H1 (cell line): ENCODE measurements at regions not wholly inside any gene's neighbourhood (a gene's known extent, or its start where the extent isn't known, plus 50 kb on each side); places are given as distances from the start of the nearest gene placed in this dataset.

Experiments used
- CTCF ChIA-PET: fragments of 300-600 bp; sonication (Branson Sonifier 250); formaldehyde crosslinking; loops from one replicate; lab custom pipeline; 2021; ENCODE audit not compliant: partially characterized antibody; lab: Charles Lee
- POLR2A ChIA-PET: fragments of 300-600 bp; sonication (Branson Sonifier 250); formaldehyde crosslinking; loops from one replicate; lab custom pipeline; 2021; ENCODE audit warnings: inconsistent platforms; ENCODE audit not compliant: partially characterized antibody; lab: Charles Lee
- DNase-seq, 2 experiments: peaks; one replicate each; pipeline versions ENCODE4 v3.0.0 to v3.0.0-alpha.2; 2010 to 2022; ENCODE audit warnings: low spot score in 2 of 2, low read depth in 1 of 2, mixed read lengths in 1 of 2
- FAIRE-seq: peaks from 2 replicates; lab custom pipeline; 2011; peaks lifted over from hg19 to GRCh38; lab: Jason Lieb, UNC
- H2AFZ ChIP-seq: 2 replicates; pipeline ENCODE4 v1.8.1; 2012; ENCODE audit warnings: low read length, inconsistent platforms
- H2AK5ac ChIP-seq: 2 replicates; pipeline ENCODE4 v1.6.1; 2013; ENCODE audit warnings: low read depth, low read length
- H2BK120ac ChIP-seq: replicated peaks from 2 replicates; pipeline ENCODE3; 2013; ENCODE audit warnings: low read depth, low read length, inconsistent platforms
- H2BK12ac ChIP-seq: 2 replicates; pipeline ENCODE4 v1.6.1; 2013; ENCODE audit warnings: low read depth, low read length
- H2BK15ac ChIP-seq: 2 replicates; pipeline ENCODE4 v1.6.1; 2013; ENCODE audit warnings: low read length
- H2BK20ac ChIP-seq: 2 replicates; pipeline ENCODE4 v1.6.1; 2013; ENCODE audit warnings: low read length
- H2BK5ac ChIP-seq: 2 replicates; pipeline ENCODE4 v1.6.1; 2013; ENCODE audit warnings: low read depth, low read length
- H3K14ac ChIP-seq: 2 replicates; pipeline ENCODE4 v1.6.1; 2013; ENCODE audit warnings: inconsistent platforms; ENCODE audit not compliant: insufficient read length
- H3K18ac ChIP-seq: 2 replicates; pipeline ENCODE4 v1.6.1; 2013; ENCODE audit warnings: low read length; ENCODE audit errors: extremely low read depth
- H3K23ac ChIP-seq: 2 replicates; pipeline ENCODE4 v1.6.1; 2013; ENCODE audit warnings: inconsistent platforms; ENCODE audit not compliant: insufficient read length
- H3K23me2 ChIP-seq: 2 replicates; pipeline ENCODE4 v1.6.1; 2013; ENCODE audit warnings: low read depth, low read length
- H3K27ac ChIP-seq: 2 replicates; pipeline ENCODE4 v1.6.1; 2011; ENCODE audit warnings: low read depth, low read length, inconsistent platforms
- H3K27me3 ChIP-seq, 4 experiments: replicated peaks in 1 of 4; 1 replicate in 1 of 4; 2 replicates in 3 of 4; pipeline versions ENCODE4 v1.6.1 to v1.8.1; 2011 to 2013; ENCODE audit warnings: low read length in 3 of 4, mild to moderate bottlenecking in 3 of 4, inconsistent platforms in 2 of 4, mixed read lengths in 2 of 4, moderate library complexity in 1 of 4; ENCODE audit not compliant: control insufficient read depth in 3 of 4, insufficient read depth in 3 of 4; ENCODE audit errors: extremely low read depth in 1 of 4
- H3K36me3 ChIP-seq, 4 experiments: 2 replicates each; pipeline versions ENCODE4 v1.6.1 to v1.8.1; 2011 to 2013; ENCODE audit warnings: mild to moderate bottlenecking in 4 of 4, low read length in 3 of 4, moderate library complexity in 2 of 4, control low read depth in 1 of 4, inconsistent platforms in 1 of 4; ENCODE audit not compliant: insufficient read depth in 4 of 4, control insufficient read depth in 2 of 4
- H3K4ac ChIP-seq: replicated peaks from 2 replicates; pipeline ENCODE3; 2013; ENCODE audit warnings: low read length, low read depth, mixed read lengths, inconsistent platforms; ENCODE audit not compliant: insufficient read length
- H3K4me1 ChIP-seq, 4 experiments: replicated peaks in 1 of 4; 1 replicate in 1 of 4; 2 replicates in 3 of 4; pipeline versions ENCODE4 v1.6.1 to v1.8.1; 2011 to 2013; ENCODE audit warnings: low read length in 3 of 4, inconsistent platforms in 2 of 4, mixed read lengths in 1 of 4; ENCODE audit not compliant: insufficient read depth in 4 of 4, control insufficient read depth in 3 of 4
- H3K4me2 ChIP-seq, 2 experiments: 2 replicates each; pipeline versions ENCODE4 v1.6.1 to v1.8.1; 2011 to 2013; ENCODE audit warnings: low read depth in 2 of 2, low read length in 2 of 2, control low read depth in 1 of 2, inconsistent platforms in 1 of 2, mild to moderate bottlenecking in 1 of 2; ENCODE audit not compliant: insufficient read depth in 1 of 2
- H3K4me3 ChIP-seq, 4 experiments: fragments of 200-600, 300-600 bp in 1 of 4; sonication (generic), shearing (Covaris generic), sonication (Bioruptor Twin) in 1 of 4; 2 replicates each; pipeline versions ENCODE4 v1.5.1 to v1.8.1; 2011 to 2016; ENCODE audit warnings: low read length in 4 of 4, low read depth in 3 of 4, control low read depth in 2 of 4, inconsistent platforms in 2 of 4, mild to moderate bottlenecking in 2 of 4, mixed read lengths in 1 of 4, moderate library complexity in 1 of 4; ENCODE audit not compliant: insufficient read depth in 2 of 4; ENCODE audit errors: extremely low read depth in 1 of 4
- H3K56ac ChIP-seq: replicated peaks from 2 replicates; pipeline ENCODE3; 2013; ENCODE audit warnings: low read depth, mild to moderate bottlenecking, mixed read lengths, low read length, inconsistent platforms; ENCODE audit not compliant: insufficient read length
- H3K79me1 ChIP-seq: 2 replicates; pipeline ENCODE4 v1.6.1; 2013; ENCODE audit warnings: low read depth, low read length, control low read depth
- H3K79me2 ChIP-seq, 2 experiments: 2 replicates each; pipeline versions ENCODE4 v1.6.1 to v1.8.1; 2012 to 2013; ENCODE audit warnings: low read length in 2 of 2, mild to moderate bottlenecking in 2 of 2, inconsistent platforms in 1 of 2; ENCODE audit not compliant: insufficient read depth in 2 of 2, control insufficient read depth in 1 of 2
- H3K9ac ChIP-seq, 4 experiments: replicated peaks in 1 of 4; 1 replicate in 1 of 4; 2 replicates in 3 of 4; pipeline versions ENCODE4 v1.6.1 to v1.8.1; 2011 to 2013; ENCODE audit warnings: low read depth in 3 of 4, low read length in 3 of 4, control low read depth in 2 of 4, mild to moderate bottlenecking in 2 of 4, moderate library complexity in 2 of 4, inconsistent platforms in 1 of 4; ENCODE audit errors: extremely low read depth in 1 of 4
- H3K9me3 ChIP-seq, 2 experiments: 2 replicates each; pipeline versions ENCODE4 v1.6.1 to v1.8.1; 2012 to 2013; ENCODE audit warnings: mild to moderate bottlenecking in 2 of 2, moderate library complexity in 2 of 2, control low read depth in 1 of 2, inconsistent platforms in 1 of 2, low read depth in 1 of 2, low read length in 1 of 2, mixed read lengths in 1 of 2; ENCODE audit not compliant: insufficient read depth in 2 of 2
- H4K20me1 ChIP-seq, 2 experiments: replicated peaks in 1 of 2; 2 replicates each; pipeline versions ENCODE3 to v1.8.1; 2011 to 2013; ENCODE audit warnings: inconsistent platforms in 2 of 2, low read length in 2 of 2, mild to moderate bottlenecking in 1 of 2; ENCODE audit not compliant: insufficient read depth in 2 of 2, control insufficient read depth in 1 of 2
- H4K5ac ChIP-seq: 2 replicates; pipeline ENCODE4 v1.6.1; 2013; ENCODE audit warnings: low read length, low read depth, mixed read lengths, inconsistent platforms; ENCODE audit not compliant: insufficient read length
- H4K8ac ChIP-seq: 2 replicates; pipeline ENCODE4 v1.8.0; 2013; ENCODE audit warnings: mild to moderate bottlenecking, moderate library complexity, low read length, inconsistent platforms; ENCODE audit not compliant: insufficient read depth; ENCODE audit errors: extremely low read depth
- H4K91ac ChIP-seq: replicated peaks from 2 replicates; pipeline ENCODE3; 2013; ENCODE audit warnings: low read length, mixed read lengths, inconsistent platforms; ENCODE audit not compliant: insufficient read length
- BRCA1 ChIP-seq: IDR thresholded peaks from 2 replicates; pipeline ENCODE4 v1.6.1; 2012; ENCODE audit warnings: low read depth, low read length, improper control_type of control experiment
- EGR1 ChIP-seq: IDR thresholded peaks from 2 replicates; pipeline ENCODE4 v1.6.1; 2011; ENCODE audit warnings: low read depth, low read length, borderline replicate concordance
- HDAC2 ChIP-seq, 2 experiments: fragments of 300-600 bp in 1 of 2; sonication (generic) in 1 of 2; IDR thresholded peaks; 2 replicates each; pipeline ENCODE4 v1.6.1; 2011 to 2012; ENCODE audit warnings: low read depth in 2 of 2, low read length in 2 of 2, mild to moderate bottlenecking in 2 of 2, moderate library complexity in 2 of 2, borderline replicate concordance in 1 of 2, inconsistent platforms in 1 of 2
- WGBS, 2 experiments: shearing (Covaris generic) in 1 of 2; methylation state at CpG; one replicate each; pipeline versions ENCODE4 v1.1.6 to v1.1.7; 2013 to 2015; ENCODE audit warnings: low lambda C conversion rate in 2 of 2, mixed read lengths in 2 of 2, inconsistent platforms in 1 of 2, low coverage in 1 of 2, missing lambda C conversion rate in 1 of 2; ENCODE audit not compliant: insufficient replicate concordance in 2 of 2, insufficient coverage in 1 of 2, insufficient read length in 1 of 2; ENCODE audit errors: extremely low coverage in 1 of 2, missing lambda C conversion rate in 1 of 2; 5-methylcytosine and 5-hydroxymethylcytosine counted together
- TF ChIP-seq, protein P1 (sequence below): IDR thresholded peaks from 2 replicates; pipeline ENCODE4 v1.6.1; 2011; ENCODE audit warnings: low read length, improper control_type of control experiment

DNA sequence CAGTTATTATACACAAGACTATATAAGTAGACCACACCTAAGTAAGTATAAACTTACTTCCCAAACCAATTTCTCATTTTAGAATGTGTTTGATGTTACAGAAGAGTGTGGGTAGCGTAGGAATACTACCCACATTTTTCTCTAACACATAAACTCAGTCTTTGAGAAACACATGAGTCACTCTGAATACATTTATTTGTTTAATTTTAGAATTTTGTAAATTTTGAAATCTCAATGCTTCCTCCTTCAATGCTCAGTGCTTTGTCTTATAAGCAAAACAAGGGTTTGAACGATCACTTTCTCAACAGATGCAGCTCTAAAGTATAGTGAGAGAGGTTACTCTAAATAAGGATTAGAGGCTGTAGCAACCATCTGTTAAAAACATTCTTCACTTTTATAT lies 700.8 kb downstream of the SI start:
- Histone ChIP-seq H2BK15ac (no peak overlapping the region), H3K27ac (no peak overlapping the region), H3K36me3 (no peaks in the 10 kb centered on the region), H3K23me2 (no peaks in the 10 kb centered on the region), H4K20me1 (no peaks in the 10 kb centered on the region), H3K4ac (no peak overlapping the region), H2AK5ac (no peak overlapping the region), H2BK20ac (no peak overlapping the region), H2AFZ (no peak overlapping the region), H3K4me3 (no peak overlapping the region), H3K18ac (no peak overlapping the region), H4K5ac (no peak overlapping the region), H3K4me2 (no peak overlapping the region), H3K79me2 (no peaks in the 10 kb centered on the region), H4K91ac (no peak overlapping the region), H2BK5ac (no peak overlapping the region)
- CTCF ChIA-PET: interaction anchor here (0.6 to 0.7 kb wide), 2 partner anchors 13 to 22 kb away, joined by 3 read pairs; no protein-coding TSS in a partner anchor
- TF ChIP-seq, protein P1, sequence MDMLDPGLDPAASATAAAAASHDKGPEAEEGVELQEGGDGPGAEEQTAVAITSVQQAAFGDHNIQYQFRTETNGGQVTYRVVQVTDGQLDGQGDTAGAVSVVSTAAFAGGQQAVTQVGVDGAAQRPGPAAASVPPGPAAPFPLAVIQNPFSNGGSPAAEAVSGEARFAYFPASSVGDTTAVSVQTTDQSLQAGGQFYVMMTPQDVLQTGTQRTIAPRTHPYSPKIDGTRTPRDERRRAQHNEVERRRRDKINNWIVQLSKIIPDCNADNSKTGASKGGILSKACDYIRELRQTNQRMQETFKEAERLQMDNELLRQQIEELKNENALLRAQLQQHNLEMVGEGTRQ: no peak
- TF ChIP-seq HDAC2 (IDR thresholded peaks at IDR 0.05; ENCODE audit: borderline replicate concordance in 1 of 2, low read depth in 2 of 2, low read length in 2 of 2) (no peak), EGR1 (no peak), BRCA1 (no peak)
- TF ChIP-seq, all 59 proteins: peak for 0
- WGBS, 2 experiments: 50% methylated on average over 2 of the region's 2 CpGs; no CpG with 5 or more reads in 1 of the 2 experiments
- POLR2A ChIA-PET: no interaction called here
- Histone ChIP-seq H3K23ac (no peak overlapping the region), H3K27me3 (no peaks in the 10 kb centered on the region), H3K14ac (no peak overlapping the region), H3K56ac (no peak overlapping the region), H3K9ac (no peak overlapping the region), H3K4me1 (no peaks in the 10 kb centered on the region), H2BK120ac (no peak overlapping the region), H3K79me1 (no peaks in the 10 kb centered on the region), H4K8ac (no peak overlapping the region), H3K9me3 (no peaks in the 10 kb centered on the region), H2BK12ac (no peak overlapping the region)
- no peak for FAIRE-seq
- DNase-seq: no peak
